H1 (cell line): ENCODE measurements at regions not wholly inside any gene's neighbourhood (a gene's known extent, or its start where the extent isn't known, plus 50 kb on each side); places are given as distances from the start of the nearest gene placed in this dataset.

Experiments
- CTCF ChIA-PET: fragments of 300-600 bp; sonication (Branson Sonifier 250); formaldehyde crosslinking; loops from one replicate; lab custom pipeline; 2021; ENCODE audit not compliant: partially characterized antibody; lab: Charles Lee
- POLR2A ChIA-PET: fragments of 300-600 bp; sonication (Branson Sonifier 250); formaldehyde crosslinking; loops from one replicate; lab custom pipeline; 2021; ENCODE audit warnings: inconsistent platforms; ENCODE audit not compliant: partially characterized antibody; lab: Charles Lee
- DNase-seq, 2 experiments: peaks; one replicate each; pipeline versions ENCODE4 v3.0.0 to v3.0.0-alpha.2; 2010 to 2022; ENCODE audit warnings: low spot score in 2 of 2, low read depth in 1 of 2, mixed read lengths in 1 of 2
- FAIRE-seq: peaks from 2 replicates; lab custom pipeline; 2011; peaks lifted over from hg19 to GRCh38; lab: Jason Lieb, UNC
- H2AFZ ChIP-seq: 2 replicates; pipeline ENCODE4 v1.8.1; 2012; ENCODE audit warnings: low read length, inconsistent platforms
- H2AK5ac ChIP-seq: 2 replicates; pipeline ENCODE4 v1.6.1; 2013; ENCODE audit warnings: low read depth, low read length
- H2BK120ac ChIP-seq: replicated peaks from 2 replicates; pipeline ENCODE3; 2013; ENCODE audit warnings: low read depth, low read length, inconsistent platforms
- H2BK12ac ChIP-seq: 2 replicates; pipeline ENCODE4 v1.6.1; 2013; ENCODE audit warnings: low read depth, low read length
- H2BK15ac ChIP-seq: 2 replicates; pipeline ENCODE4 v1.6.1; 2013; ENCODE audit warnings: low read length
- H2BK20ac ChIP-seq: 2 replicates; pipeline ENCODE4 v1.6.1; 2013; ENCODE audit warnings: low read length
- H2BK5ac ChIP-seq: 2 replicates; pipeline ENCODE4 v1.6.1; 2013; ENCODE audit warnings: low read depth, low read length
- H3K14ac ChIP-seq: 2 replicates; pipeline ENCODE4 v1.6.1; 2013; ENCODE audit warnings: inconsistent platforms; ENCODE audit not compliant: insufficient read length
- H3K18ac ChIP-seq: 2 replicates; pipeline ENCODE4 v1.6.1; 2013; ENCODE audit warnings: low read length; ENCODE audit errors: extremely low read depth
- H3K23ac ChIP-seq: 2 replicates; pipeline ENCODE4 v1.6.1; 2013; ENCODE audit warnings: inconsistent platforms; ENCODE audit not compliant: insufficient read length
- H3K23me2 ChIP-seq: 2 replicates; pipeline ENCODE4 v1.6.1; 2013; ENCODE audit warnings: low read depth, low read length
- H3K27ac ChIP-seq: 2 replicates; pipeline ENCODE4 v1.6.1; 2011; ENCODE audit warnings: low read depth, low read length, inconsistent platforms
- H3K27me3 ChIP-seq, 4 experiments: replicated peaks in 1 of 4; 1 replicate in 1 of 4; 2 replicates in 3 of 4; pipeline versions ENCODE4 v1.6.1 to v1.8.1; 2011 to 2013; ENCODE audit warnings: low read length in 3 of 4, mild to moderate bottlenecking in 3 of 4, inconsistent platforms in 2 of 4, mixed read lengths in 2 of 4, moderate library complexity in 1 of 4; ENCODE audit not compliant: control insufficient read depth in 3 of 4, insufficient read depth in 3 of 4; ENCODE audit errors: extremely low read depth in 1 of 4
- H3K36me3 ChIP-seq, 4 experiments: 2 replicates each; pipeline versions ENCODE4 v1.6.1 to v1.8.1; 2011 to 2013; ENCODE audit warnings: mild to moderate bottlenecking in 4 of 4, low read length in 3 of 4, moderate library complexity in 2 of 4, control low read depth in 1 of 4, inconsistent platforms in 1 of 4; ENCODE audit not compliant: insufficient read depth in 4 of 4, control insufficient read depth in 2 of 4
- H3K4ac ChIP-seq: replicated peaks from 2 replicates; pipeline ENCODE3; 2013; ENCODE audit warnings: low read length, low read depth, mixed read lengths, inconsistent platforms; ENCODE audit not compliant: insufficient read length
- H3K4me1 ChIP-seq, 4 experiments: replicated peaks in 1 of 4; 1 replicate in 1 of 4; 2 replicates in 3 of 4; pipeline versions ENCODE4 v1.6.1 to v1.8.1; 2011 to 2013; ENCODE audit warnings: low read length in 3 of 4, inconsistent platforms in 2 of 4, mixed read lengths in 1 of 4; ENCODE audit not compliant: insufficient read depth in 4 of 4, control insufficient read depth in 3 of 4
- H3K4me2 ChIP-seq, 2 experiments: 2 replicates each; pipeline versions ENCODE4 v1.6.1 to v1.8.1; 2011 to 2013; ENCODE audit warnings: low read depth in 2 of 2, low read length in 2 of 2, control low read depth in 1 of 2, inconsistent platforms in 1 of 2, mild to moderate bottlenecking in 1 of 2; ENCODE audit not compliant: insufficient read depth in 1 of 2
- H3K4me3 ChIP-seq, 4 experiments: fragments of 200-600, 300-600 bp in 1 of 4; sonication (generic), shearing (Covaris generic), sonication (Bioruptor Twin) in 1 of 4; 2 replicates each; pipeline versions ENCODE4 v1.5.1 to v1.8.1; 2011 to 2016; ENCODE audit warnings: low read length in 4 of 4, low read depth in 3 of 4, control low read depth in 2 of 4, inconsistent platforms in 2 of 4, mild to moderate bottlenecking in 2 of 4, mixed read lengths in 1 of 4, moderate library complexity in 1 of 4; ENCODE audit not compliant: insufficient read depth in 2 of 4; ENCODE audit errors: extremely low read depth in 1 of 4
- H3K56ac ChIP-seq: replicated peaks from 2 replicates; pipeline ENCODE3; 2013; ENCODE audit warnings: low read depth, mild to moderate bottlenecking, mixed read lengths, low read length, inconsistent platforms; ENCODE audit not compliant: insufficient read length
- H3K79me1 ChIP-seq: 2 replicates; pipeline ENCODE4 v1.6.1; 2013; ENCODE audit warnings: low read depth, low read length, control low read depth
- H3K79me2 ChIP-seq, 2 experiments: 2 replicates each; pipeline versions ENCODE4 v1.6.1 to v1.8.1; 2012 to 2013; ENCODE audit warnings: low read length in 2 of 2, mild to moderate bottlenecking in 2 of 2, inconsistent platforms in 1 of 2; ENCODE audit not compliant: insufficient read depth in 2 of 2, control insufficient read depth in 1 of 2
- H3K9ac ChIP-seq, 4 experiments: replicated peaks in 1 of 4; 1 replicate in 1 of 4; 2 replicates in 3 of 4; pipeline versions ENCODE4 v1.6.1 to v1.8.1; 2011 to 2013; ENCODE audit warnings: low read depth in 3 of 4, low read length in 3 of 4, control low read depth in 2 of 4, mild to moderate bottlenecking in 2 of 4, moderate library complexity in 2 of 4, inconsistent platforms in 1 of 4; ENCODE audit errors: extremely low read depth in 1 of 4
- H3K9me3 ChIP-seq, 2 experiments: 2 replicates each; pipeline versions ENCODE4 v1.6.1 to v1.8.1; 2012 to 2013; ENCODE audit warnings: mild to moderate bottlenecking in 2 of 2, moderate library complexity in 2 of 2, control low read depth in 1 of 2, inconsistent platforms in 1 of 2, low read depth in 1 of 2, low read length in 1 of 2, mixed read lengths in 1 of 2; ENCODE audit not compliant: insufficient read depth in 2 of 2
- H4K20me1 ChIP-seq, 2 experiments: replicated peaks in 1 of 2; 2 replicates each; pipeline versions ENCODE3 to v1.8.1; 2011 to 2013; ENCODE audit warnings: inconsistent platforms in 2 of 2, low read length in 2 of 2, mild to moderate bottlenecking in 1 of 2; ENCODE audit not compliant: insufficient read depth in 2 of 2, control insufficient read depth in 1 of 2
- H4K5ac ChIP-seq: 2 replicates; pipeline ENCODE4 v1.6.1; 2013; ENCODE audit warnings: low read length, low read depth, mixed read lengths, inconsistent platforms; ENCODE audit not compliant: insufficient read length
- H4K8ac ChIP-seq: 2 replicates; pipeline ENCODE4 v1.8.0; 2013; ENCODE audit warnings: mild to moderate bottlenecking, moderate library complexity, low read length, inconsistent platforms; ENCODE audit not compliant: insufficient read depth; ENCODE audit errors: extremely low read depth
- H4K91ac ChIP-seq: replicated peaks from 2 replicates; pipeline ENCODE3; 2013; ENCODE audit warnings: low read length, mixed read lengths, inconsistent platforms; ENCODE audit not compliant: insufficient read length
- CREB1 ChIP-seq: IDR thresholded peaks from 2 replicates; pipeline ENCODE4 v1.6.1; 2012; ENCODE audit warnings: inconsistent platforms
- CTBP2 ChIP-seq: IDR thresholded peaks from 2 replicates; pipeline ENCODE4 v1.7.0; 2011; ENCODE audit warnings: borderline replicate concordance, mild to moderate bottlenecking, moderate library complexity, mixed read lengths, low read length; ENCODE audit not compliant: insufficient read depth, insufficient read length
- POU5F1 ChIP-seq: IDR thresholded peaks from 2 replicates; pipeline ENCODE4 v1.6.1; 2011; ENCODE audit warnings: low read depth, mild to moderate bottlenecking, low read length, moderate library complexity
- RXRA ChIP-seq: IDR thresholded peaks from 2 replicates; pipeline ENCODE4 v1.6.1; 2011; ENCODE audit warnings: low read depth, mild to moderate bottlenecking, low read length, moderate library complexity; ENCODE audit not compliant: insufficient read depth
- SIRT6 ChIP-seq: IDR thresholded peaks from one replicate; pipeline ENCODE4 v1.7.1; 2012; ENCODE audit warnings: low read length, inconsistent platforms
- SUZ12 ChIP-seq: fragments of 200-600 bp; sonication (generic); IDR thresholded peaks from 2 replicates; pipeline ENCODE4 v1.6.1; 2012; ENCODE audit warnings: mild to moderate bottlenecking, inconsistent platforms, low read length, moderate library complexity, mixed read lengths
- TEAD4 ChIP-seq: IDR thresholded peaks from 2 replicates; pipeline ENCODE4 v1.6.1; 2012; ENCODE audit warnings: low read depth, low read length, inconsistent platforms, mixed read lengths
- WGBS, 2 experiments: shearing (Covaris generic) in 1 of 2; methylation state at CpG; one replicate each; pipeline versions ENCODE4 v1.1.6 to v1.1.7; 2013 to 2015; ENCODE audit warnings: low lambda C conversion rate in 2 of 2, mixed read lengths in 2 of 2, inconsistent platforms in 1 of 2, low coverage in 1 of 2, missing lambda C conversion rate in 1 of 2; ENCODE audit not compliant: insufficient replicate concordance in 2 of 2, insufficient coverage in 1 of 2, insufficient read length in 1 of 2; ENCODE audit errors: extremely low coverage in 1 of 2, missing lambda C conversion rate in 1 of 2; 5-methylcytosine and 5-hydroxymethylcytosine counted together

GRCh38 chr10:84993251-84994035, 665.1 kb downstream of the CCSER2 start:
- Histone ChIP-seq H4K20me1 (no peaks in the 10 kb centered on the region), H2BK15ac (no peak overlapping the region), H3K4me3 (no peak overlapping the region), H3K9me3 (no peaks in the 10 kb centered on the region), H3K4me1 (peaks cover 0 to 7% (median 0%) of the 10 kb centered on the region in 4 experiments; a peak in 2 of 7 replicates), H3K79me2 (no peaks in the 10 kb centered on the region), H3K9ac (no peak overlapping the region), H3K4ac (no peak overlapping the region), H2AFZ (no peak overlapping the region), H2AK5ac (no peak overlapping the region), H3K36me3 (no peaks in the 10 kb centered on the region; a peak in 1 of 8 replicates), H2BK12ac (no peak overlapping the region), H2BK120ac (no peak overlapping the region), H3K14ac (no peak overlapping the region), H4K8ac (no peak overlapping the region), H3K23ac (no peak overlapping the region), H4K91ac (no peak overlapping the region), H2BK20ac (no peak overlapping the region), H4K5ac (no peak overlapping the region), H3K27ac (no peak overlapping the region), H3K56ac (no peak overlapping the region), H2BK5ac (no peak overlapping the region), H3K18ac (no peak overlapping the region), H3K4me2 (no peak overlapping the region), H3K27me3 (no peaks in the 10 kb centered on the region), H3K23me2 (no peaks in the 10 kb centered on the region), H3K79me1 (no peaks in the 10 kb centered on the region)
- CTCF ChIA-PET = interaction anchor here (0.6 to 1.4 kb wide), 5 partner anchors 9 to 689 kb away, joined by 3 to 5 read pairs (median 3); no protein-coding TSS in a partner anchor
- no peak for FAIRE-seq
- POLR2A ChIA-PET = no interaction called here
- DNase-seq = no peak
- WGBS, 2 experiments = 92% methylated on average over 9 of the region's 9 CpGs; no CpG with 5 or more reads in 1 of the 2 experiments
- no peak for TF ChIP-seq RXRA
- no peak for TF ChIP-seq CREB1
- no peak for TF ChIP-seq SIRT6
- no peak for TF ChIP-seq TEAD4
- TF ChIP-seq CTBP2 = no peak
- TF ChIP-seq SUZ12 = no peak
- no peak for TF ChIP-seq POU5F1
